ENCODE measurements at regions not wholly inside any gene's neighbourhood (a gene's known extent, or its start where the extent isn't known, plus 50 kb on each side); places are given as distances from the start of the nearest gene placed in this dataset.

GRCh38 chr5:133758641-133759040, 146.3 kb upstream of the FSTL4 start:
- no peaks in the 10 kb centered on the region for H3K9me3 ChIP-seq (ENCODE audit: low read depth, low read length, poor library complexity, severe bottlenecking)
- ChIA-PET CTCF (no interaction called here), POLR2A (ENCODE audit: low non-redundant PET) (no interaction called here)
- H3K27me3 ChIP-seq (replicated peaks; ENCODE audit: insufficient read depth, low read depth, low read length, poor library complexity) = no peaks in the 10 kb centered on the region
- intact Hi-C loops (cut with micrococcal nuclease; ENCODE audit: unreplicated experiment) = loop anchor here (10.0 kb wide), 1 partner anchor 186 kb away; no protein-coding TSS in a partner anchor
- no peaks in the 10 kb centered on the region for H3K36me3 ChIP-seq (ENCODE audit: insufficient read depth, low read length, poor library complexity, severe bottlenecking)
- no peaks in the 10 kb centered on the region for H3K4me1 ChIP-seq (ENCODE audit: insufficient read depth, low read length, poor library complexity, severe bottlenecking)
- TF ChIP-seq EZH2 (IDR thresholded peaks at IDR 0.05; ENCODE audit: borderline replicate concordance, low read depth, low read length, poor library complexity, severe bottlenecking) (no peak), CTCF (conservative IDR thresholded peaks at IDR 0.05; ENCODE audit: low read depth, low read length) (no peak)
- BruUV-seq (replicated peaks) = no TSS peak
- H3K27ac ChIP-seq (ENCODE audit: low read depth, low read length, poor library complexity, severe bottlenecking) = no peak overlapping the region
- DNase-seq (ENCODE audit: low spot score) = no peak
- H3K4me3 ChIP-seq (ENCODE audit: low read depth, low read length, poor library complexity, severe bottlenecking) = no peak overlapping the region

- Histone ChIP-seq H3K27ac (ENCODE audit: low read depth, low read length, poor library complexity, severe bottlenecking) (no peak overlapping the region), H3K36me3 (ENCODE audit: insufficient read depth, low read length, poor library complexity, severe bottlenecking) (no peaks in the 10 kb centered on the region), H3K9me3 (ENCODE audit: low read depth, low read length, poor library complexity, severe bottlenecking) (no peaks in the 10 kb centered on the region), H3K4me3 (ENCODE audit: low read depth, low read length, poor library complexity, severe bottlenecking) (no peak overlapping the region), H3K4me1 (ENCODE audit: insufficient read depth, low read length, poor library complexity, severe bottlenecking) (no peaks in the 10 kb centered on the region), H3K27me3 (replicated peaks; ENCODE audit: insufficient read depth, low read depth, low read length, poor library complexity) (no peaks in the 10 kb centered on the region)
- ChIA-PET CTCF (no interaction called here), POLR2A (ENCODE audit: low non-redundant PET) (no interaction called here)
- intact Hi-C loops (cut with micrococcal nuclease; ENCODE audit: unreplicated experiment) = loop anchor here (10.0 kb wide), 1 partner anchor 187 kb away; no protein-coding TSS in a partner anchor
- BruUV-seq (replicated peaks) = no TSS peak
- no peak for DNase-seq (ENCODE audit: low spot score)
- TF ChIP-seq CTCF (conservative IDR thresholded peaks at IDR 0.05; ENCODE audit: low read depth, low read length) = no peak
- no peak for TF ChIP-seq EZH2 (IDR thresholded peaks at IDR 0.05; ENCODE audit: borderline replicate concordance, low read depth, low read length, poor library complexity, severe bottlenecking)
These were observed 145.1 kb upstream of the FSTL4 start for GRCh38 chr5:133757396-133757945.

- no peak overlapping the region for H3K4me3 ChIP-seq (ENCODE audit: low read depth, low read length, poor library complexity, severe bottlenecking)
- no peaks in the 10 kb centered on the region for H3K27me3 ChIP-seq (replicated peaks; ENCODE audit: insufficient read depth, low read depth, low read length, poor library complexity)
- H3K36me3 ChIP-seq (ENCODE audit: insufficient read depth, low read length, poor library complexity, severe bottlenecking) = no peaks in the 10 kb centered on the region
- ChIA-PET POLR2A (ENCODE audit: low non-redundant PET) (no interaction called here), CTCF (no interaction called here)
- intact Hi-C loops (cut with micrococcal nuclease; ENCODE audit: unreplicated experiment) = loop anchor here (10.0 kb wide), 1 partner anchor 188 kb away; no protein-coding TSS in a partner anchor
- H3K4me1 ChIP-seq (ENCODE audit: insufficient read depth, low read length, poor library complexity, severe bottlenecking) = no peaks in the 10 kb centered on the region
- no peak overlapping the region for H3K27ac ChIP-seq (ENCODE audit: low read depth, low read length, poor library complexity, severe bottlenecking)
- DNase-seq (ENCODE audit: low spot score) = no peak
- no peaks in the 10 kb centered on the region for H3K9me3 ChIP-seq (ENCODE audit: low read depth, low read length, poor library complexity, severe bottlenecking)
- TF ChIP-seq CTCF (conservative IDR thresholded peaks at IDR 0.05; ENCODE audit: low read depth, low read length) (no peak), EZH2 (IDR thresholded peaks at IDR 0.05; ENCODE audit: borderline replicate concordance, low read depth, low read length, poor library complexity, severe bottlenecking) (no peak)
- no TSS peak for BruUV-seq (replicated peaks)
These were observed 144.4 kb upstream of the FSTL4 start for GRCh38 chr5:133756756-133757155.
